SU-DHL-6 (cell line): ENCODE measurements at regions not wholly inside any gene's neighbourhood (a gene's known extent, or its start where the extent isn't known, plus 50 kb on each side); places are given as distances from the start of the nearest gene placed in this dataset.

Experiments used
- H2AFZ ChIP-seq: fragments of 200-600 bp; sonication (generic); 2 replicates; pipeline ENCODE4 v1.6.1; 2014; ENCODE audit warnings: low read depth, mild to moderate bottlenecking, moderate library complexity, mixed read lengths, antibody characterized with exemption, low read length; ENCODE audit not compliant: severe bottlenecking
- H3F3A ChIP-seq: fragments of 200-600 bp; shearing (Covaris generic); 2 replicates; pipeline ENCODE4 v1.6.0; 2016; ENCODE audit warnings: antibody characterized with exemption, mild to moderate bottlenecking; ENCODE audit not compliant: insufficient read depth
- H3K27ac ChIP-seq: fragments of 200-600 bp; sonication (generic); 2 replicates; pipeline ENCODE4 v1.5.1; 2016; ENCODE audit warnings: low read depth, mild to moderate bottlenecking, low read length, moderate library complexity, mixed read lengths
- H3K27me3 ChIP-seq: fragments of 200-600 bp; sonication (generic), shearing (Covaris generic); 2 replicates; pipeline ENCODE4 v1.6.0; 2014; ENCODE audit warnings: mild to moderate bottlenecking, low read length
- H3K36me3 ChIP-seq: fragments of 200-600 bp; sonication (generic); 2 replicates; pipeline ENCODE4 v1.6.1; 2014; ENCODE audit warnings: mild to moderate bottlenecking, low read length, mixed read lengths
- H3K4me2 ChIP-seq: fragments of 300-600, 200-600 bp; shearing (Covaris generic), sonication (generic); 2 replicates; pipeline ENCODE4 v1.6.0; 2014; ENCODE audit warnings: low read length, low read depth, mild to moderate bottlenecking; ENCODE audit not compliant: poor library complexity, severe bottlenecking
- H3K4me3 ChIP-seq: fragments of 200-600 bp; sonication (generic); 2 replicates; pipeline ENCODE4 v1.5.1; 2014; ENCODE audit warnings: antibody characterized with exemption, low read length, mild to moderate bottlenecking, mixed read lengths; ENCODE audit not compliant: insufficient read depth, poor library complexity, severe bottlenecking
- H3K79me2 ChIP-seq: fragments of 200-600 bp; sonication (generic); 2 replicates; pipeline ENCODE4 v1.6.1; 2014; ENCODE audit warnings: mild to moderate bottlenecking, low read length, moderate library complexity; ENCODE audit not compliant: insufficient read depth
- H3K9ac ChIP-seq: fragments of 200-600 bp; sonication (generic); 2 replicates; pipeline ENCODE4 v1.7.0; 2014; ENCODE audit warnings: mild to moderate bottlenecking, low read length
- H3K9me2 ChIP-seq: fragments of 200-600 bp; sonication (generic); replicated peaks from 2 replicates; pipeline ENCODE4 v1.6.1; 2014; ENCODE audit warnings: low read length; ENCODE audit not compliant: insufficient read depth
- H3K9me3 ChIP-seq: fragments of 200-600 bp; sonication (generic); 2 replicates; pipeline ENCODE4 v1.6.1; 2014; ENCODE audit warnings: low read length, mixed read lengths; ENCODE audit not compliant: insufficient read depth
- H4K20me1 ChIP-seq: fragments of 200-600 bp; sonication (generic); 2 replicates; pipeline ENCODE4 v1.6.1; 2014; ENCODE audit warnings: low read depth, mild to moderate bottlenecking, antibody characterized with exemption, low read length, moderate library complexity, mixed read lengths
- CTCF ChIP-seq: fragments of 200-600 bp; sonication (generic); IDR thresholded peaks from one replicate; pipeline ENCODE4 v1.5.1; 2017; ENCODE audit warnings: antibody characterized with exemption, mild to moderate bottlenecking, low read length, moderate library complexity; ENCODE audit not compliant: insufficient read depth, poor library complexity, severe bottlenecking
- EZH2phosphoT487 ChIP-seq: fragments of 200-600 bp; sonication (generic), shearing (Covaris generic); conservative IDR thresholded peaks from 2 replicates; pipeline ENCODE4 v1.6.1; 2018; ENCODE audit warnings: mild to moderate bottlenecking, antibody characterized with exemption, low read length, moderate library complexity, mixed read lengths

- Histone ChIP-seq H3K4me2 (no peak overlapping the region), H3K79me2 (no peaks in the 10 kb centered on the region), H2AFZ (no peak overlapping the region), H3K4me3 (no peak overlapping the region), H3K27ac (no peak overlapping the region), H3K9me2 (no peaks in the 10 kb centered on the region), H3K9me3 (no peaks in the 10 kb centered on the region), H3F3A (no peaks in the 10 kb centered on the region), H3K36me3 (no peaks in the 10 kb centered on the region), H3K27me3 (no peaks in the 10 kb centered on the region), H4K20me1 (no peaks in the 10 kb centered on the region), H3K9ac (no peak overlapping the region)
- TF ChIP-seq CTCF (no peak), EZH2phosphoT487 (no peak)
Observed at GRCh38 chr6:118761645-118762044, 110.3 kb upstream of the CEP85L start.

- Histone ChIP-seq H3K27ac (no peak overlapping the region), H3K36me3 (no peaks in the 10 kb centered on the region), H4K20me1 (no peaks in the 10 kb centered on the region), H2AFZ (no peak overlapping the region), H3F3A (no peaks in the 10 kb centered on the region), H3K9ac (no peak overlapping the region), H3K9me3 (no peaks in the 10 kb centered on the region), H3K9me2 (no peaks in the 10 kb centered on the region), H3K4me3 (no peak overlapping the region), H3K27me3 (no peaks in the 10 kb centered on the region), H3K79me2 (no peaks in the 10 kb centered on the region), H3K4me2 (no peak overlapping the region)
- TF ChIP-seq CTCF: no peak
- TF ChIP-seq EZH2phosphoT487: no peak
Observed at GRCh38 chr6:118758946-118759345, 107.6 kb upstream of the CEP85L start.

GRCh38 chr6:118755941-118756646, 104.7 kb upstream of the CEP85L start:
- Histone ChIP-seq H3K9me2 (no peaks in the 10 kb centered on the region), H3K4me2 (no peak overlapping the region), H3K27ac (no peak overlapping the region), H2AFZ (no peak overlapping the region), H3K79me2 (no peaks in the 10 kb centered on the region), H3K36me3 (no peaks in the 10 kb centered on the region), H3K4me3 (no peak overlapping the region), H3K27me3 (no peaks in the 10 kb centered on the region), H3F3A (no peaks in the 10 kb centered on the region), H4K20me1 (no peaks in the 10 kb centered on the region), H3K9me3 (no peaks in the 10 kb centered on the region), H3K9ac (no peak overlapping the region)
- TF ChIP-seq CTCF (no peak), EZH2phosphoT487 (no peak)
